ENCODE measurements at regions not wholly inside any gene's neighbourhood (a gene's known extent, or its start where the extent isn't known, plus 50 kb on each side); places are given as distances from the start of the nearest gene placed in this dataset.

DNA sequence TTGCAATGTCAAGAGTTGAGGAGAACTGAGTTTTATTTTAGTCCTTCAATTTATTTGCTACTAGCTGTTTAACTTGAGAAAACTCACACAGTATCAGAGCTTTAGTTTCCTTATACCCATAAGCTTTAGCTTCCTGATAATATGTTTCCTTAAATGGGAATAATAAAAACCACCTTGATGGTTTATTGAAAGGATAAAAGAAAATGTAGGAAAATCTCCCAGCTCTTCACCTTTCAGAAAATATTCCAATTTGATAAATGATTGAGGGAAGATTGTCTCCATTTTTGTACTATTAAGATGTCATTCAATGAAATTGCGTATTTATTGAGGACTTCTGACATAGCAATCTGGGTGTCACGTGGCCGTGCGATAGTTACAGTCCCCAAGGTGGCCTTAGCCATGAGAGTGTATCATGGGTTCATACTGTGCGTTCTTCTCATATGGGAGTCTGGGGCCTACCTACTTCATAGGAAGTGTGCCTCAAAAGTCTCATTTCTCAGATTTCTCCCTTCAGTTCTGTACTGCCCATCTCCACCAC, 296.3 kb upstream of the BMP2 start:
- TF ChIP-seq, protein P1, sequence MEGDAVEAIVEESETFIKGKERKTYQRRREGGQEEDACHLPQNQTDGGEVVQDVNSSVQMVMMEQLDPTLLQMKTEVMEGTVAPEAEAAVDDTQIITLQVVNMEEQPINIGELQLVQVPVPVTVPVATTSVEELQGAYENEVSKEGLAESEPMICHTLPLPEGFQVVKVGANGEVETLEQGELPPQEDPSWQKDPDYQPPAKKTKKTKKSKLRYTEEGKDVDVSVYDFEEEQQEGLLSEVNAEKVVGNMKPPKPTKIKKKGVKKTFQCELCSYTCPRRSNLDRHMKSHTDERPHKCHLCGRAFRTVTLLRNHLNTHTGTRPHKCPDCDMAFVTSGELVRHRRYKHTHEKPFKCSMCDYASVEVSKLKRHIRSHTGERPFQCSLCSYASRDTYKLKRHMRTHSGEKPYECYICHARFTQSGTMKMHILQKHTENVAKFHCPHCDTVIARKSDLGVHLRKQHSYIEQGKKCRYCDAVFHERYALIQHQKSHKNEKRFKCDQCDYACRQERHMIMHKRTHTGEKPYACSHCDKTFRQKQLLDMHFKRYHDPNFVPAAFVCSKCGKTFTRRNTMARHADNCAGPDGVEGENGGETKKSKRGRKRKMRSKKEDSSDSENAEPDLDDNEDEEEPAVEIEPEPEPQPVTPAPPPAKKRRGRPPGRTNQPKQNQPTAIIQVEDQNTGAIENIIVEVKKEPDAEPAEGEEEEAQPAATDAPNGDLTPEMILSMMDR (conservative IDR thresholded peaks at IDR 0.05), result no peak
- no peak overlapping the region for H3K27ac ChIP-seq

GRCh38 chr20:6469695-6470094, 297.8 kb upstream of the BMP2 start:
- TF ChIP-seq, protein P1 (conservative IDR thresholded peaks at IDR 0.05), result no peak
- H3K27ac ChIP-seq, result no peak overlapping the region

DNA sequence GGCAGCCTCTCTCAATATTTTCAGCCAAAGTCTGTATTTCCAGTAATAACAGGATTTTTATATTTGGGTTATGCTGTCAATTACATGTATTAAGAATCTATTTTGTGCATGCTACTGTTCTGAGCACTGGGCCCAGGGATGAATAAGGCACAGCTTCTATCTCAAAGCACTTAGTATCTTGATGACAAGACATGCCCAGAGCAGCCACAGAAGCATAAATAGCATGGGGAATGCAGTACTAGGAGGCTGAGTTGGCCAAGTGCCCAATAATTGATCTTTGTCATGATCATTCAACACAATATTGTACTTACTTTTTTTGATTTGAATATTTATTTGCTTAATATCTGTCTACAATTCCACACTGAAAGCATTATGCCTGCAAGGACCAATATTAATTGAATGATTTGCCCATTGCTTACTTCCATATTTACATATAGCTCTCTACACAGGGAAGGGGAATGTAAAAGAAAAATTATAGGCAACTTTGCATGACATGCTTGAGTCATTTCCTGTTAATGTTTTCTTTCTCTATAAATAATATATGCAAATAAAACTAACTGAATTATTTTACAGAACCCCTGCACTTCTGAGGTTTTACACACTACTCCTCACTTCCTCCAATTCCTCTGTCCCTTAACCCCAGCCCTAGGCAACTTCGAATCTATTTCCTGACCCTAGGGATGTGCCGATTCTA, 298.9 kb upstream of the BMP2 start:
- TF ChIP-seq, protein P1 (conservative IDR thresholded peaks at IDR 0.05), result no peak
- no peak overlapping the region for H3K27ac ChIP-seq

DNA sequence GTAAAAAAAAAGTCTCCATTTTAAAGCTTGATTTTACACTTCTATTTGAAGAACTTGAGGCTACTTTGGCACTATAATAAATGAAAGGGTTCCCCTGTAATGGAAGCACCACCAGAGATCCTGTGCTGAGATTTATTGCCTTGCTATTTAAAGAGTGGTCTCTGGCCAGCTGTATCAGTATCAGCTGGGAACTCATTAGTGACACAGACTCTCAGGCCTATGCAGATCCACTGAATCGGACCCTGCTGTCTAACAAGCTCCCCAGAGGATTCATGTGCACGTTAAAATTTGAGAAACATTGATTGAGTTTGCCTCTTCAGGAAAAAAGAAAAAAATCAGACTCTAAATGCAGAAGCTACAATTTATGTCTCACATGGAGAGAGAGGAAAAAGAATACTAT, 299.9 kb upstream of the BMP2 start:
- H3K27ac ChIP-seq, result no peak overlapping the region
- TF ChIP-seq, protein P1 (conservative IDR thresholded peaks at IDR 0.05), result no peak

DNA sequence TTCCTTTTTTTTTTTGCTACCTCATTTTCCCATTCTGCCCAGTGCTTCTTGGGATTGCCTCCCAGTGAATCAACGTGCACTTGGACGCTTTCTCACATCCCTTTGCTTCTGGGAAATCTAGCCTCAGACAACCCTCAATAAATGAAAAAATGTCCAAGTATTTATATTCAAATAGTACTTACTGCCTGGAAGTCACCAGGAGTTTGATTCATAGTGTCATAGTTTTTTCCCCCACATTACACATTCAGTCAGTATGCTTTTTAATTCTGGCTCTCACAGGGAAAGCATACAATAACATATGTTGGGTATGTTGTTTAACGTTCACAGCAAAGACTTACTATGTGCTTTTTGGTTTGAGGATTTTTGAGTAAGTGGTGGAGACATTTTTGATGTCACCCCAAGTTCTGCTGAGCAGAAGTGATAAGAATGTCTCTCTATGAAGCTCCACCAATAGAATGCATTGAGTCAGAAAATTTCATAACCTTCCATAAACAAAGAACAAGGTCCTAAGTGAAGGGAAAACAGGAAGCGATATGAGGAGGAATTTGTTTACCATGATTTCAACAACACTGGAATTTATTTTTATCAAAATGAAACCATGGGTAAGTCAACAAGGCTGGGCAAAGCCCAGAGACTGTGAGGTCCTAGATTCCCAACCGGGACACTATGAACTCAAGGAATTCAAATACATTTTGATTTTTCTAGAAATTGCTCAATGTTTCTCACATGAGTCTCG, 301.2 kb upstream of the BMP2 start:
- H3K27ac ChIP-seq, result no peak overlapping the region
- TF ChIP-seq, protein P1 (conservative IDR thresholded peaks at IDR 0.05), result no peak

- no peak overlapping the region for H3K27ac ChIP-seq
- TF ChIP-seq, protein P1 (conservative IDR thresholded peaks at IDR 0.05), result no peak
Observed at GRCh38 chr20:6450841-6451240, 316.6 kb upstream of the BMP2 start.

GRCh38 chr20:6440443-6440799, 317.6 kb upstream of the FERMT1 start:
- TF ChIP-seq, protein P1 (conservative IDR thresholded peaks at IDR 0.05), result no peak
- no peak overlapping the region for H3K27ac ChIP-seq
